ENCODE measurements at regions not wholly inside any gene's neighbourhood (a gene's known extent, or its start where the extent isn't known, plus 50 kb on each side); places are given as distances from the start of the nearest gene placed in this dataset.

DNA sequence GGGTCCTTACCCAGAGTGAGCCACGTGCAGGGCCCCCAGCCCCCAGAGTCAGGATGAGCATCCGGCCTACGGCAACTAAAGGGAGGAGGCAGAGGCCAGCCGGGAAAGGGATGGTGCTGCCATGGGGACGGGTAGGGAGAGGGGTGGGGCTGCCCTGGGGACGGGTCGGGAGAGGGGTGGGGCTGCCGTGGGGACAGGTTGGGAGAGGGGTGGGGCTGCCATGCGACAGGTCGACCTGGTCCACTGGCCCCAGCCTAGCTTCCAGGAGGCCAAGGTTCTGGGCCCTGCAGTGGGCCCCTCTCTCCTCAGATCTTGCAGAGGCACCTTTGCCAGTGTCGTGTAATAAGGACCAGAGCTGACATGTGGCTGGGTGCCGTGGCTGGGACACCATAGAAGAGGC lies 187.7 kb downstream of the BRD1 start:
- BruUV-seq (replicated peaks) = no TSS peak
- Histone ChIP-seq H3K4me3 (ENCODE audit: low read depth in 2 of 2, low read length in 2 of 2) (no peak overlapping the region), H3K27me3 (ENCODE audit: control insufficient read depth, insufficient read depth, low read length) (no peaks in the 10 kb centered on the region), H3K9me3 (ENCODE audit: control insufficient read depth, insufficient read depth, low read depth, low read length) (no peaks in the 10 kb centered on the region), H3K27ac (ENCODE audit: low read length) (no peak overlapping the region), H3K36me3 (ENCODE audit: control insufficient read depth, insufficient read depth, low read length) (no peaks in the 10 kb centered on the region), H3K4me1 (ENCODE audit: control insufficient read depth, insufficient read depth, low read length) (no peaks in the 10 kb centered on the region)
- intact Hi-C loops (cut with micrococcal nuclease; ENCODE audit: unreplicated experiment) = no loop called here
- DNase-seq (ENCODE audit: low read depth, low spot score) (no peak), ATAC-seq (no peak)
- ChIA-PET CTCF (no interaction called here), POLR2A (no interaction called here)
- in situ Hi-C loops (cut with HindIII; ENCODE audit: low pct_unique_long_range_greater_than_20kb, low sequenced_read_pairs) = no loop called here
- TF ChIP-seq POLR2AphosphoS5 (IDR thresholded peaks at IDR 0.05; ENCODE audit: low read depth, low read length) (no peak), SIN3A (IDR thresholded peaks at IDR 0.05; ENCODE audit: borderline replicate concordance, insufficient read depth, low read depth, low read length) (no peak), TCF7L2 (IDR thresholded peaks at IDR 0.05; ENCODE audit: low read depth, low read length) (no peak)
- TF ChIP-seq, protein P1, sequence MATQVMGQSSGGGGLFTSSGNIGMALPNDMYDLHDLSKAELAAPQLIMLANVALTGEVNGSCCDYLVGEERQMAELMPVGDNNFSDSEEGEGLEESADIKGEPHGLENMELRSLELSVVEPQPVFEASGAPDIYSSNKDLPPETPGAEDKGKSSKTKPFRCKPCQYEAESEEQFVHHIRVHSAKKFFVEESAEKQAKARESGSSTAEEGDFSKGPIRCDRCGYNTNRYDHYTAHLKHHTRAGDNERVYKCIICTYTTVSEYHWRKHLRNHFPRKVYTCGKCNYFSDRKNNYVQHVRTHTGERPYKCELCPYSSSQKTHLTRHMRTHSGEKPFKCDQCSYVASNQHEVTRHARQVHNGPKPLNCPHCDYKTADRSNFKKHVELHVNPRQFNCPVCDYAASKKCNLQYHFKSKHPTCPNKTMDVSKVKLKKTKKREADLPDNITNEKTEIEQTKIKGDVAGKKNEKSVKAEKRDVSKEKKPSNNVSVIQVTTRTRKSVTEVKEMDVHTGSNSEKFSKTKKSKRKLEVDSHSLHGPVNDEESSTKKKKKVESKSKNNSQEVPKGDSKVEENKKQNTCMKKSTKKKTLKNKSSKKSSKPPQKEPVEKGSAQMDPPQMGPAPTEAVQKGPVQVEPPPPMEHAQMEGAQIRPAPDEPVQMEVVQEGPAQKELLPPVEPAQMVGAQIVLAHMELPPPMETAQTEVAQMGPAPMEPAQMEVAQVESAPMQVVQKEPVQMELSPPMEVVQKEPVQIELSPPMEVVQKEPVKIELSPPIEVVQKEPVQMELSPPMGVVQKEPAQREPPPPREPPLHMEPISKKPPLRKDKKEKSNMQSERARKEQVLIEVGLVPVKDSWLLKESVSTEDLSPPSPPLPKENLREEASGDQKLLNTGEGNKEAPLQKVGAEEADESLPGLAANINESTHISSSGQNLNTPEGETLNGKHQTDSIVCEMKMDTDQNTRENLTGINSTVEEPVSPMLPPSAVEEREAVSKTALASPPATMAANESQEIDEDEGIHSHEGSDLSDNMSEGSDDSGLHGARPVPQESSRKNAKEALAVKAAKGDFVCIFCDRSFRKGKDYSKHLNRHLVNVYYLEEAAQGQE (IDR thresholded peaks at IDR 0.05; ENCODE audit: insufficient read depth in 1 of 2, low read depth in 2 of 2, low read length in 1 of 2) = no peak
- TF ChIP-seq, protein P2, sequence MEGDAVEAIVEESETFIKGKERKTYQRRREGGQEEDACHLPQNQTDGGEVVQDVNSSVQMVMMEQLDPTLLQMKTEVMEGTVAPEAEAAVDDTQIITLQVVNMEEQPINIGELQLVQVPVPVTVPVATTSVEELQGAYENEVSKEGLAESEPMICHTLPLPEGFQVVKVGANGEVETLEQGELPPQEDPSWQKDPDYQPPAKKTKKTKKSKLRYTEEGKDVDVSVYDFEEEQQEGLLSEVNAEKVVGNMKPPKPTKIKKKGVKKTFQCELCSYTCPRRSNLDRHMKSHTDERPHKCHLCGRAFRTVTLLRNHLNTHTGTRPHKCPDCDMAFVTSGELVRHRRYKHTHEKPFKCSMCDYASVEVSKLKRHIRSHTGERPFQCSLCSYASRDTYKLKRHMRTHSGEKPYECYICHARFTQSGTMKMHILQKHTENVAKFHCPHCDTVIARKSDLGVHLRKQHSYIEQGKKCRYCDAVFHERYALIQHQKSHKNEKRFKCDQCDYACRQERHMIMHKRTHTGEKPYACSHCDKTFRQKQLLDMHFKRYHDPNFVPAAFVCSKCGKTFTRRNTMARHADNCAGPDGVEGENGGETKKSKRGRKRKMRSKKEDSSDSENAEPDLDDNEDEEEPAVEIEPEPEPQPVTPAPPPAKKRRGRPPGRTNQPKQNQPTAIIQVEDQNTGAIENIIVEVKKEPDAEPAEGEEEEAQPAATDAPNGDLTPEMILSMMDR (IDR thresholded peaks at IDR 0.05) = no peak

DNA sequence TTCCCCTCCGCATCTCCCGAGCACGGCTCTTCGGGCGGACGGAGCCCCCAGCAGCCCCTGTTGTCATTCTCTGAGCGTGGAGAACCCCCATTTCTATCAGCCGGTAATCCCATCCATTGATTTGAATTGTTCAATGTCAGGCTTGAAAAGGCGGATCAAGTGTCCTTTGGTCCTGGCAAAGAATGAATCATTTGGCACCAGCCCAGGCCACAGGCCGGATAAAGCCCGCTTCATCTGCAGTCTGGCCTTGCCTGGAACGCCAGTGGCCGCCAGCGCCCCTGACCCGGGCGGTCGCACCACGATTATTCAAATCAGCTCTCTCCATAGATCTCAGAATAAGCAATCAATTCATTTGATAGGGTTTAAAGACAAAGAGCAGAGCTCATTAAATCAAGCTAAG lies 188.9 kb downstream of the BRD1 start:
- in situ Hi-C loops (cut with HindIII; ENCODE audit: low pct_unique_long_range_greater_than_20kb, low sequenced_read_pairs) (no loop called here), intact Hi-C loops (cut with micrococcal nuclease; ENCODE audit: unreplicated experiment) (no loop called here)
- ChIA-PET POLR2A (no interaction called here), CTCF (no interaction called here)
- Histone ChIP-seq H3K4me1 (ENCODE audit: control insufficient read depth, insufficient read depth, low read length) (no peaks in the 10 kb centered on the region), H3K27ac (ENCODE audit: low read length) (no peak overlapping the region), H3K4me3 (ENCODE audit: low read depth in 2 of 2, low read length in 2 of 2) (no peak overlapping the region), H3K9me3 (ENCODE audit: control insufficient read depth, insufficient read depth, low read depth, low read length) (no peaks in the 10 kb centered on the region), H3K27me3 (ENCODE audit: control insufficient read depth, insufficient read depth, low read length) (no peaks in the 10 kb centered on the region), H3K36me3 (ENCODE audit: control insufficient read depth, insufficient read depth, low read length) (no peaks in the 10 kb centered on the region)
- BruUV-seq (replicated peaks) = no TSS peak
- ATAC-seq = no peak
- TF ChIP-seq SIN3A (IDR thresholded peaks at IDR 0.05; ENCODE audit: borderline replicate concordance, insufficient read depth, low read depth, low read length) = no peak
- TF ChIP-seq TCF7L2 (IDR thresholded peaks at IDR 0.05; ENCODE audit: low read depth, low read length) = no peak
- TF ChIP-seq POLR2AphosphoS5 (IDR thresholded peaks at IDR 0.05; ENCODE audit: low read depth, low read length) = no peak
- TF ChIP-seq, protein P1 (IDR thresholded peaks at IDR 0.05; ENCODE audit: insufficient read depth in 1 of 2, low read depth in 2 of 2, low read length in 1 of 2) = no peak
- TF ChIP-seq, protein P2 (IDR thresholded peaks at IDR 0.05) = no peak
- DNase-seq (ENCODE audit: low read depth, low spot score) = no peak

Measured in Panc1 (cell line).